B cell (primary cell): ENCODE measurements at regions not wholly inside any gene's neighbourhood (a gene's known extent, or its start where the extent isn't known, plus 50 kb on each side); places are given as distances from the start of the nearest gene placed in this dataset.

Source experiments
- CTCF ChIP-seq: fragments of 200-600 bp; IDR thresholded peaks from one replicate; pipeline ENCODE4 v1.8.0; 2022; ENCODE audit warnings: antibody characterized with exemption, mild to moderate bottlenecking
- EZH2 ChIP-seq: IDR thresholded peaks from 2 replicates; pipeline ENCODE4 v1.6.1; 2012; ENCODE audit warnings: borderline replicate concordance, low read depth, mild to moderate bottlenecking, moderate library complexity, low read length; ENCODE audit not compliant: insufficient read depth, poor library complexity, severe bottlenecking

GRCh38 chr13:90618133-90618532, 729.4 kb upstream of the MIR17HG start:
- no peak for TF ChIP-seq CTCF
- TF ChIP-seq EZH2, result no peak
